Uterus (tissue), 2 donors: ENCODE measurements at regions not wholly inside any gene's neighbourhood (a gene's known extent, or its start where the extent isn't known, plus 50 kb on each side); places are given as distances from the start of the nearest gene placed in this dataset.

Experiments used
- POLR2A ChIP-seq, 2 donors: fragments of 450-650 bp; IDR thresholded peaks; one replicate each; pipeline ENCODE4 v1.6.1; 2016; ENCODE audit warnings: antibody characterized with exemption in 2 of 2, mild to moderate bottlenecking in 1 of 2, moderate library complexity in 1 of 2
- TF ChIP-seq, protein P1 (sequence below), 4 experiments: fragments of 200-600 bp in 2 of 4; fragments of 450-650 bp in 2 of 4; sonication (generic) in 2 of 4; IDR thresholded peaks; one replicate each; pipeline ENCODE4 v1.5.1; 2016 to 2019; ENCODE audit warnings: antibody characterized with exemption in 4 of 4, mild to moderate bottlenecking in 2 of 4, moderate library complexity in 1 of 4

DNA sequence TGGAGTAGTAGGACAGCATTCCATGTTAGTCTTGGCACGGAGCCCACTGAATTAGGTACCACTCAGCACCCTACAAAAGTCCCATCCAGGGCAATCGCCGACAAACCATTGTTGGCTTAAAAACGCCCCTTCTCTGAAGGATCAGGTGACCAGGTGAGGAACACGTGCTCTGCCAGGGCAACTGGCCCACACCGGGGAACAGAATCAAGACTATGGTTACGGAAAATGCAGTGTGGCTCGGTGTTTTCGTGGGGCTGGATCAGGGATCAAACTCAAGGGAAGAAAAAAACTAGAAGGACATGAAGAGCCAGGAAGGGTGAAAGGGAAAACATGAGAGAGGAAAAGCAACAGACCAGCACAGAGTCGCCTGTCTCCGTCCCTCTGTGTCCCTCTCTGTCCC, 177.8 kb upstream of the ARID1B start:
- TF ChIP-seq, protein P1, sequence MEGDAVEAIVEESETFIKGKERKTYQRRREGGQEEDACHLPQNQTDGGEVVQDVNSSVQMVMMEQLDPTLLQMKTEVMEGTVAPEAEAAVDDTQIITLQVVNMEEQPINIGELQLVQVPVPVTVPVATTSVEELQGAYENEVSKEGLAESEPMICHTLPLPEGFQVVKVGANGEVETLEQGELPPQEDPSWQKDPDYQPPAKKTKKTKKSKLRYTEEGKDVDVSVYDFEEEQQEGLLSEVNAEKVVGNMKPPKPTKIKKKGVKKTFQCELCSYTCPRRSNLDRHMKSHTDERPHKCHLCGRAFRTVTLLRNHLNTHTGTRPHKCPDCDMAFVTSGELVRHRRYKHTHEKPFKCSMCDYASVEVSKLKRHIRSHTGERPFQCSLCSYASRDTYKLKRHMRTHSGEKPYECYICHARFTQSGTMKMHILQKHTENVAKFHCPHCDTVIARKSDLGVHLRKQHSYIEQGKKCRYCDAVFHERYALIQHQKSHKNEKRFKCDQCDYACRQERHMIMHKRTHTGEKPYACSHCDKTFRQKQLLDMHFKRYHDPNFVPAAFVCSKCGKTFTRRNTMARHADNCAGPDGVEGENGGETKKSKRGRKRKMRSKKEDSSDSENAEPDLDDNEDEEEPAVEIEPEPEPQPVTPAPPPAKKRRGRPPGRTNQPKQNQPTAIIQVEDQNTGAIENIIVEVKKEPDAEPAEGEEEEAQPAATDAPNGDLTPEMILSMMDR (IDR thresholded peaks at IDR 0.05) = no peak
- no peak for TF ChIP-seq POLR2A (IDR thresholded peaks at IDR 0.05)
